Esophagus squamous epithelium (tissue), 5 donors: ENCODE measurements at regions not wholly inside any gene's neighbourhood (a gene's known extent, or its start where the extent isn't known, plus 50 kb on each side); places are given as distances from the start of the nearest gene placed in this dataset.

Source experiments
- DNase-seq: peaks from one replicate; lab custom pipeline; 2025; lab: John Stamatoyannopoulos, UW
- H3K27ac ChIP-seq, 4 donors: fragments of 200-600 bp; sonication (generic); one replicate each; pipeline ENCODE4 v1.5.1; 2016 to 2019; ENCODE audit warnings: mild to moderate bottlenecking in 1 of 4
- H3K27me3 ChIP-seq, 4 donors: fragments of 200-600 bp; sonication (generic); 1 replicate in 3 of 4; 2 replicates in 1 of 4; pipeline versions ENCODE4 v1.5.1 to v1.6.0; 2017 to 2021; ENCODE audit warnings: antibody characterized with exemption in 1 of 4
- H3K36me3 ChIP-seq, 3 donors: fragments of 200-600 bp; sonication (generic); one replicate each; pipeline ENCODE4 v1.5.1; 2016 to 2019
- H3K4me1 ChIP-seq, 3 donors: fragments of 200-600 bp; sonication (generic); one replicate each; pipeline ENCODE4 v1.5.1; 2017 to 2019
- H3K4me3 ChIP-seq, 4 donors: fragments of 200-600 bp; sonication (generic); 1 replicate in 3 of 4; 2 replicates in 1 of 4; pipeline ENCODE4 v1.5.1; 2016 to 2019; ENCODE audit warnings: mild to moderate bottlenecking in 2 of 4, moderate library complexity in 1 of 4
- H3K9me3 ChIP-seq, 3 donors: fragments of 200-600 bp; sonication (generic); one replicate each; pipeline ENCODE4 v1.5.1; 2016 to 2019
- CTCF ChIP-seq, 6 experiments: fragments of 450-650 bp in 4 of 6; fragments of 200-600 bp in 2 of 6; sonication (generic) in 2 of 6; IDR thresholded peaks; one replicate each; pipeline ENCODE4 v1.5.1; 2016 to 2019; ENCODE audit warnings: antibody characterized with exemption in 6 of 6, mild to moderate bottlenecking in 4 of 6, moderate library complexity in 4 of 6
- POLR2A ChIP-seq, 4 donors: fragments of 450-650 bp; IDR thresholded peaks; one replicate each; pipeline ENCODE4 v1.6.1; 2017; ENCODE audit warnings: antibody characterized with exemption in 4 of 4, mild to moderate bottlenecking in 4 of 4, moderate library complexity in 3 of 4
- WGBS, 2 donors: methylation state at CpG; one replicate each; pipeline ENCODE4 v1.1.5; 2018; 5-methylcytosine and 5-hydroxymethylcytosine counted together
- intact Hi-C: fragments of 100-400 bp; cut with DNase I; formaldehyde crosslinking; loops from one replicate; pipeline ENCODE4 v1.15.0; 2022
- donor health status: DM: yes; HTN: yes; CAD: no.

- Histone ChIP-seq H3K27me3 (no peaks in the 10 kb centered on the region), H3K9me3 (no peaks in the 10 kb centered on the region), H3K36me3 (no peaks in the 10 kb centered on the region), H3K4me1 (no peaks in the 10 kb centered on the region), H3K27ac (no peak overlapping the region), H3K4me3 (no peak overlapping the region)
- 41 to 44% methylated on average over 6 of the region's 6 CpGs for WGBS, 2 donors
- TF ChIP-seq CTCF (IDR thresholded peaks at IDR 0.05) (no peak), POLR2A (IDR thresholded peaks at IDR 0.05) (no peak)
- DNase-seq: no peak
- intact Hi-C loops: no loop called here
Measured at GRCh38 chr20:54368570-54368969, 106.8 kb upstream of the DOK5 start.

- Histone ChIP-seq H3K27me3 (no peaks in the 10 kb centered on the region), H3K4me1 (no peaks in the 10 kb centered on the region), H3K36me3 (no peaks in the 10 kb centered on the region), H3K27ac (no peak overlapping the region), H3K9me3 (no peaks in the 10 kb centered on the region), H3K4me3 (no peak overlapping the region)
- TF ChIP-seq CTCF (IDR thresholded peaks at IDR 0.05): no peak
- no peak for TF ChIP-seq POLR2A (IDR thresholded peaks at IDR 0.05)
- intact Hi-C loops: no loop called here
- WGBS, 2 donors: 45 to 47% methylated on average over 1 of the region's 1 CpG
- no peak for DNase-seq
Measured at GRCh38 chr20:54372313-54372712, 103.1 kb upstream of the DOK5 start.

GRCh38 chr20:54377992-54378773 lies 97.2 kb upstream of the DOK5 start:
- DNase-seq: no peak
- Histone ChIP-seq H3K27me3 (no peaks in the 10 kb centered on the region), H3K36me3 (no peaks in the 10 kb centered on the region), H3K27ac (no peak overlapping the region), H3K9me3 (no peaks in the 10 kb centered on the region), H3K4me3 (no peak overlapping the region), H3K4me1 (no peaks in the 10 kb centered on the region)
- WGBS, 2 donors: 45 to 53% methylated on average over 1 of the region's 1 CpG
- no peak for TF ChIP-seq POLR2A (IDR thresholded peaks at IDR 0.05)
- no peak for TF ChIP-seq CTCF (IDR thresholded peaks at IDR 0.05)
- intact Hi-C loops: no loop called here

- Histone ChIP-seq H3K27me3 (no peaks in the 10 kb centered on the region), H3K36me3 (no peaks in the 10 kb centered on the region), H3K9me3 (no peaks in the 10 kb centered on the region), H3K4me1 (no peaks in the 10 kb centered on the region), H3K27ac (no peak overlapping the region), H3K4me3 (no peak overlapping the region)
- WGBS, 2 donors: 75% methylated on average over 7 of the region's 7 CpGs
- intact Hi-C loops: no loop called here
- TF ChIP-seq POLR2A (IDR thresholded peaks at IDR 0.05) (no peak), CTCF (IDR thresholded peaks at IDR 0.05) (no peak)
- DNase-seq: no peak
Measured at GRCh38 chr20:54379893-54380584, 95.4 kb upstream of the DOK5 start.

- no peak for TF ChIP-seq CTCF (IDR thresholded peaks at IDR 0.05)
- no peak for TF ChIP-seq POLR2A (IDR thresholded peaks at IDR 0.05)
- H3K4me1 ChIP-seq: no peaks in the 10 kb centered on the region
- H3K27ac ChIP-seq: no peak overlapping the region
- no peaks in the 10 kb centered on the region for H3K9me3 ChIP-seq
- WGBS, 2 donors: 25 to 34% methylated on average over 3 of the region's 3 CpGs
- H3K4me3 ChIP-seq: no peak overlapping the region
- no peaks in the 10 kb centered on the region for H3K36me3 ChIP-seq
- no peaks in the 10 kb centered on the region for H3K27me3 ChIP-seq
- no peak for DNase-seq
- intact Hi-C loops: no loop called here
Measured at GRCh38 chr20:54382419-54382818, 93.0 kb upstream of the DOK5 start.
